Transverse colon (tissue), 3 donors: ENCODE measurements at regions not wholly inside any gene's neighbourhood (a gene's known extent, or its start where the extent isn't known, plus 50 kb on each side); places are given as distances from the start of the nearest gene placed in this dataset.

Source experiments
- CTCF ChIP-seq, 5 experiments: fragments of 200-600 bp in 3 of 5; fragments of 450-650 bp in 2 of 5; sonication (generic) in 3 of 5; IDR thresholded peaks; 1 replicate in 2 of 5; 2 replicates in 3 of 5; pipeline ENCODE4 v1.5.1; 2016 to 2017; ENCODE audit warnings: antibody characterized with exemption in 5 of 5, inconsistent platforms in 3 of 5, mild to moderate bottlenecking in 2 of 5, moderate library complexity in 1 of 5
- EP300 ChIP-seq: sonication (generic); formaldehyde crosslinking; IDR thresholded peaks from one replicate; pipeline ENCODE4 v1.6.1; 2017; ENCODE audit warnings: antibody characterized with exemption, low read depth

- TF ChIP-seq CTCF (IDR thresholded peaks at IDR 0.05) (no peak), EP300 (no peak)
Observed at GRCh38 chr5:169448826-169449225, 134.7 kb upstream of the SPDL1 start.
